ENCODE measurements at regions not wholly inside any gene's neighbourhood (a gene's known extent, or its start where the extent isn't known, plus 50 kb on each side); places are given as distances from the start of the nearest gene placed in this dataset.

GRCh38 chr9:30574355-30575151, 1809.9 kb upstream of the ACO1 start:
- TF ChIP-seq CTCF (IDR thresholded peaks at IDR 0.05) (no peak), POLR2A (IDR thresholded peaks at IDR 0.05) (no peak)
